Fibroblast of lung (primary cell): ENCODE measurements at regions not wholly inside any gene's neighbourhood (a gene's known extent, or its start where the extent isn't known, plus 50 kb on each side); places are given as distances from the start of the nearest gene placed in this dataset.

Source experiments
- CTCF ChIP-seq, 2 donors: IDR thresholded peaks in 1 of 2; conservative IDR thresholded peaks in 1 of 2; 1 replicate in 1 of 2; 2 replicates in 1 of 2; pipeline ENCODE4 v1.5.1; 2011 to 2012; ENCODE audit warnings: low read length in 2 of 2, control low read depth in 1 of 2, inconsistent platforms in 1 of 2, low read depth in 1 of 2, mild to moderate bottlenecking in 1 of 2
- EZH2 ChIP-seq: IDR thresholded peaks from 2 replicates; pipeline ENCODE4 v1.5.1; 2012; ENCODE audit warnings: low read length, control low read depth, mild to moderate bottlenecking; ENCODE audit errors: missing control alignments

GRCh38 chr3:43163895-43164493 is 58.1 kb upstream of the POMGNT2 start:
- no peak for TF ChIP-seq CTCF (conservative IDR thresholded peaks at IDR 0.05 in 1 of 2, IDR thresholded peaks at IDR 0.05 in 1 of 2; ENCODE audit: low read depth in 1 of 2, low read length in 2 of 2)
- TF ChIP-seq EZH2: no peak
